HG03342 (cell line): ENCODE measurements at regions not wholly inside any gene's neighbourhood (a gene's known extent, or its start where the extent isn't known, plus 50 kb on each side); places are given as distances from the start of the nearest gene placed in this dataset.
"Not testable (repeated sequence)": the region's sequence is repeated elsewhere in the genome, so short reads cannot be mapped to it uniquely, and the experiment has no call there.

Experiments
- ATAC-seq: cut with Tn5 transposase; IDR thresholded peaks from one replicate; pipeline ENCODE4 v1.9.1; 2021; ENCODE audit warnings: mild to moderate bottlenecking, moderate library complexity; ENCODE audit not compliant: unreplicated experiment

DNA sequence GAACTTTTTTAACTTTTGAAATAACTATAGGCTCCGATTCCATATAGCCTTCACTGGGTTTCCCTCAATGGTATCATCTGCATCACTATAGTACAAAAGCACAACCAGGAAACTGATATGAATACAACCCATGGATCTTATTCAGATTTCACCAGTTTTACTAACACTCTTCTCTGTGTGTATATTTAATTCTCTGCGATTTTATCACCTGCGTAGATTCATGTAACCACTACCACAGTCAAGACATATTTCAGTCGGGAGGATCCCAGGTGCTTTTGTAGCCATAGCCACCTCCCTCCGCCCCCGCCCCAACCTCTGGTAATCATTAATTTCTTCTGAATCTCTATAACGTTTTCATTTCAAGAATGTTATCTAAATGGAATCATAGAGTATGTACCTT lies 82.8 kb upstream of the C7orf33 start:
- ATAC-seq = no peak

- ATAC-seq = no peak
These were observed 76.3 kb upstream of the C7orf33 start for GRCh38 chr7:148514236-148514635.

GRCh38 chr7:148515237-148515636 lies 75.3 kb upstream of the C7orf33 start:
- no peak for ATAC-seq

- no peak for ATAC-seq
These were observed 74.6 kb upstream of the C7orf33 start for GRCh38 chr7:148515728-148516695.

DNA sequence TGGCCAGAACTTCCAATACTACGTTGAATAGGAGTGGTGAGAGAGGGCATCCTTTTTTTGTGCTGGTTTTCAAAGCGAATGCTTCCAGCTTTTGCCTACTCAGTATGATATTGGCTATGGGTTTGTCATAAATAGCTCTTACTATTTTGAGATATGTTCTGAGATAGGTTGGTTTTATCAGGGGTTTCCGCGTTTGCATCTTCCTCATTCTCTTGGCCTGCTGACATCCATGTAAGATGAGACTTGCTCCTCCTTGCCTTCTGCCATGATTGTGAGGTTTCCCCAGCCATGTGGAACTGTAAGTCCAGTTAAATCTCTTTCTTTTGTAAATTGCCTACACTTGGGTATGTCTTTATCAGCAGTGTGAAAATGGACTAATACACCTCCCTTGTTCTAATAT lies 71.2 kb upstream of the C7orf33 start:
- not testable (repeated sequence) for ATAC-seq

DNA sequence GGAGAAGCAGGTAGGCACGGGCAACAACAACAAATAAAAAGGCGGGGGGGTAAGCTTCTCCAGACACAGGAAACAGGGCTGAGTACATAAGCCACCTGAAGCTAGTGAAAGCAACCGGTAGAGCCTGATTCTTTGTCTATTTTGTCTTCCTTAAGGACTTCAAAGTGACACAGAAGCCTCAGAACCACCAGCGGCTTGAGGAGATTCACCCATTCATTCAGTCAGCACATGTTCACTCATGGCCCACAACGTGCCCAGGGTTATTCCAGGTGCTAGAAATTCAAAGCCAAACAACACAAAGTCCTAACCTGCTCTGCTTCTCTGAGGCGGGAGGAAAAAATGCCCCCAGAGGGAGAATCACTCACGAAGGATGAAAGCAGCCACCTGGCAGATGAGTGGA lies 69.3 kb upstream of the C7orf33 start:
- ATAC-seq = no peak

- ATAC-seq = no peak
These were observed 67.0 kb upstream of the C7orf33 start for GRCh38 chr7:148523550-148523949.

DNA sequence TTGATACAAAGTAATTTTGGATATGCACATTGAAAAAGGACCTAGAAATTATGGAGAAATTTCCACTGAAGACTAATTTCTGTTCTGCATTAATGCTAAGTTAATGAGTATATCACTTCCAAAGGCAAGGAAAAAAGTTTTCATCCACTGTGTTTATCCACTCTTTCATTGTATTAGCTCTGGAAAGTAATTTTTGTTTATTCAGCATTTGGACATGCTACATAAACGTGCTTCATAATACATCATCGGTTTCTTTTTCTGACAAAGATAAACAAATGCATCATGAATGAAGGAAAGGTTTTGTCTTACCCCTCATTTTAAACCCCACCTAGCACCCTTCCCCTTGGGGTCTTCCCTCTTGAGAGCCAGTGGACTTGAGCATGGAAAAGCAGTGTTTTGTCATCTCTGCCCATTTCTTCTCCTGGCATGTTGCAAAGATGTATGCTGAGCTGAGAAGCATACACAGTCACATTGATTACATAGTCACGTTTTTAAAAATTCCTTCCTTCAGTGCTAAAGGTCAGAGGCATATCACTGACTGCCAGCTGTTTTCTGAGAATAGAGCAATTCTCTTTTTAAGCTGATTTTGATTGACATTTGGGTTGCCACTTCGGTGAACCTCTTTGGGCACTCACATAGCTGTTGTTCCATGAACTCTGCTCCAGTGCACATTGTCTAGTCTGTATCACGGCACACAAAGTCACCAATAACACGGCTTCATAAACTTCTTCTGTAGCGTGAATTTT lies 65.9 kb upstream of the C7orf33 start:
- no peak for ATAC-seq

DNA sequence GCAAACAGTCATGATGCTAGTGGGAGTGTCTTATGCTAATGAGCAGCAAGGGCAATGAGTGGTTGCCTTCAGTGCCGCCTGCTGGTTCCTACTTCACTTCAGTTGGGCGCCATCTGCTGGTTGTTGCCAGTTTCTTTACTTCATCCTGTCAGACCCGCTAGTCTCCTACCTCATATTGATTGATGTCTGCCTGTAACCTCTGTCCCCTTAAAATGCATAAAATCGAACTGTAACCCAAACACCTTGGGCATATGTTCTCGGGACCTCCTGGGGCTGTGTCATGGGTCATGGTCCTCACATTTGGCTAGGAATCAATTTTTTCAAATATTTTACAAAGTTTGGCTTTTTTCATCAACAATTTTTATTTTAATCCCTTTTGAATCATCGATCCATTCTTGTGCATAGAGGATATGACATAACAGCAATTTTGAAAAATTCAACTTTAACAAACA lies 62.8 kb upstream of the C7orf33 start:
- ATAC-seq = peak; percentile 99

GRCh38 chr7:148535217-148535616 lies 55.3 kb upstream of the C7orf33 start:
- ATAC-seq = peak; percentile 74

GRCh38 chr7:148537435-148537834 lies 53.1 kb upstream of the C7orf33 start:
- peak; percentile 49 for ATAC-seq

- no peak for ATAC-seq
These were observed 50.4 kb upstream of the C7orf33 start for GRCh38 chr7:148540041-148540738.
